ENCODE measurements at regions not wholly inside any gene's neighbourhood (a gene's known extent, or its start where the extent isn't known, plus 50 kb on each side); places are given as distances from the start of the nearest gene placed in this dataset.
"Not testable (repeated sequence)": the region's sequence is repeated elsewhere in the genome, so short reads cannot be mapped to it uniquely, and the experiment has no call there.

- no peak for ATAC-seq
These were observed 1660.3 kb upstream of the LRRTM3 start for GRCh38 chr10:65265451-65265954.

GRCh38 chr10:65269551-65269950, 1656.3 kb upstream of the LRRTM3 start:
- not testable (repeated sequence) for ATAC-seq

More at GRCh38 chr10:65265451-65265954, 1660.3 kb upstream of the LRRTM3 start:
- TF ChIP-seq ARNTL (CRISPR knock-in tag; IDR thresholded peaks at IDR 0.05; ENCODE audit: borderline replicate concordance, low read depth) (no peak), GLIS3 (CRISPR knock-in tag; IDR thresholded peaks at IDR 0.05) (no peak), SNAI2 (CRISPR knock-in tag; IDR thresholded peaks at IDR 0.05) (no peak), PATZ1 (CRISPR knock-in tag; IDR thresholded peaks at IDR 0.05; ENCODE audit: borderline replicate concordance) (no peak), BACH2 (CRISPR knock-in tag; IDR thresholded peaks at IDR 0.05; ENCODE audit: borderline replicate concordance) (no peak), ZNF70 (CRISPR knock-in tag; IDR thresholded peaks at IDR 0.05) (no peak), ZFP3 (CRISPR knock-in tag; IDR thresholded peaks at IDR 0.05) (no peak), ZNF565 (CRISPR knock-in tag; conservative IDR thresholded peaks at IDR 0.05; ENCODE audit: low read depth) (no peak), TSHZ2 (CRISPR knock-in tag; IDR thresholded peaks at IDR 0.05) (no peak), ZC3H10 (CRISPR knock-in tag; IDR thresholded peaks at IDR 0.05) (no peak), TCF4 (CRISPR knock-in tag; IDR thresholded peaks at IDR 0.05; ENCODE audit: borderline replicate concordance) (no peak), CREB5 (CRISPR knock-in tag; IDR thresholded peaks at IDR 0.05; ENCODE audit: low read depth) (no peak), POU6F1 (CRISPR knock-in tag; IDR thresholded peaks at IDR 0.05; ENCODE audit: borderline replicate concordance, low read depth) (no peak)

GRCh38 chr10:65270969-65271368, 1654.9 kb upstream of the LRRTM3 start:
- no peak for ATAC-seq
- no peak for TF ChIP-seq TOX (CRISPR knock-in tag; IDR thresholded peaks at IDR 0.05; ENCODE audit: borderline replicate concordance)
- no peak for TF ChIP-seq CSDC2 (CRISPR knock-in tag; IDR thresholded peaks at IDR 0.05)
- no peak for TF ChIP-seq ZNF565 (CRISPR knock-in tag; conservative IDR thresholded peaks at IDR 0.05; ENCODE audit: low read depth)
- no peak for TF ChIP-seq GLIS3 (CRISPR knock-in tag; IDR thresholded peaks at IDR 0.05)
- TF ChIP-seq CREB5 (CRISPR knock-in tag; IDR thresholded peaks at IDR 0.05; ENCODE audit: low read depth), result no peak
- TF ChIP-seq ZFP30 (CRISPR knock-in tag; IDR thresholded peaks at IDR 0.05), result no peak
- TF ChIP-seq ESRRG (CRISPR knock-in tag; IDR thresholded peaks at IDR 0.05), result no peak
- TF ChIP-seq TSHZ2 (CRISPR knock-in tag; IDR thresholded peaks at IDR 0.05), result no peak
- TF ChIP-seq CSRNP3 (CRISPR knock-in tag; IDR thresholded peaks at IDR 0.05), result no peak
- TF ChIP-seq PPARA (CRISPR knock-in tag; IDR thresholded peaks at IDR 0.05; ENCODE audit: borderline replicate concordance), result no peak
- no peak for TF ChIP-seq TCF4 (CRISPR knock-in tag; IDR thresholded peaks at IDR 0.05; ENCODE audit: borderline replicate concordance)
- TF ChIP-seq ZC3H10 (CRISPR knock-in tag; IDR thresholded peaks at IDR 0.05), result no peak
- no peak for TF ChIP-seq ZNF70 (CRISPR knock-in tag; IDR thresholded peaks at IDR 0.05)
- TF ChIP-seq BACH2 (CRISPR knock-in tag; IDR thresholded peaks at IDR 0.05; ENCODE audit: borderline replicate concordance), result no peak
- no peak for TF ChIP-seq ARNTL (CRISPR knock-in tag; IDR thresholded peaks at IDR 0.05; ENCODE audit: borderline replicate concordance, low read depth)
- TF ChIP-seq ISL1 (CRISPR knock-in tag; IDR thresholded peaks at IDR 0.05), result no peak
- TF ChIP-seq SNAI2 (CRISPR knock-in tag; IDR thresholded peaks at IDR 0.05), result no peak
- no peak for TF ChIP-seq OSR1 (CRISPR knock-in tag; IDR thresholded peaks at IDR 0.05)
- TF ChIP-seq POU6F1 (CRISPR knock-in tag; IDR thresholded peaks at IDR 0.05; ENCODE audit: borderline replicate concordance, low read depth), result no peak

More at GRCh38 chr10:65269551-65269950, 1656.3 kb upstream of the LRRTM3 start:
- peak; percentile 54; the same call in 1 of the 2 replicates for TF ChIP-seq ZC3H10 (CRISPR knock-in tag; IDR thresholded peaks at IDR 0.05)
- TF ChIP-seq ISL1 (CRISPR knock-in tag; IDR thresholded peaks at IDR 0.05), result peak; percentile 83
